Pancreas (tissue), 10 donors: ENCODE measurements at regions not wholly inside any gene's neighbourhood (a gene's known extent, or its start where the extent isn't known, plus 50 kb on each side); places are given as distances from the start of the nearest gene placed in this dataset.
"Not testable (repeated sequence)": the region's sequence is repeated elsewhere in the genome, so short reads cannot be mapped to it uniquely, and the experiment has no call there.

Experiments used
- ATAC-seq, 4 donors: fragments of 200-7000 bp; cut with Tn5 transposase; one replicate each; pipeline versions ENCODE4 v1.8.0 to v1.9.1; 2020; ENCODE audit warnings: mild to moderate bottlenecking in 4 of 4, moderate library complexity in 4 of 4
- DNase-seq, 6 donors: peaks; one replicate each; pipeline ENCODE4 v3.0.0-alpha.2; 2020
- FAIRE-seq: peaks from 2 replicates; lab custom pipeline; 2012; peaks lifted over from hg19 to GRCh38; lab: Jason Lieb, UNC
- H3K27ac ChIP-seq, 4 donors: fragments of 200-600 bp; sonication (generic); 1 replicate in 3 of 4; 2 replicates in 1 of 4; pipeline versions ENCODE4 v1.5.0 to v1.8.0; 2020
- H3K27me3 ChIP-seq, 4 donors: fragments of 200-600 bp; one replicate each; pipeline ENCODE4 v1.8.0; 2021
- H3K36me3 ChIP-seq, 3 donors: fragments of 200-600 bp; sonication (generic) in 1 of 3; one replicate each; pipeline versions ENCODE4 v1.5.0 to v1.8.0; 2020 to 2021
- H3K4me1 ChIP-seq, 3 donors: fragments of 200-600 bp; one replicate each; pipeline ENCODE4 v1.8.0; 2021
- H3K4me3 ChIP-seq, 4 donors: fragments of 200-600 bp; sonication (generic) in 2 of 4; one replicate each; pipeline versions ENCODE4 v1.5.0 to v1.8.0; 2020 to 2021
- H3K9me3 ChIP-seq, 4 donors: fragments of 200-600 bp; one replicate each; pipeline ENCODE4 v1.8.0; 2021
- CTCF ChIP-seq, 4 donors: fragments of 200-600 bp; sonication (generic) in 3 of 4; IDR thresholded peaks; one replicate each; pipeline versions ENCODE4 v1.5.0 to v1.8.0; 2021; ENCODE audit warnings: antibody characterized with exemption in 4 of 4
- WGBS, 2 donors: extraction: QIAGEN DNeasy Blood & Tissue Kit; methylation state at CpG; one replicate each; pipeline ENCODE4 v1.1.7; 2013; 5-methylcytosine and 5-hydroxymethylcytosine counted together
- intact Hi-C, 3 donors: fragments of 100-400 bp; cut with DNase I; formaldehyde crosslinking; loops; one replicate each; pipeline versions ENCODE4 v1.11.1 to v1.14.2; 2022
- donor health status: healthy with polysubstance abuse.
- donor health status: DM: no; HTN: no; CAD: no; lungs with moderate emphysema.
- donor health status: DM: no; HTN: no; CAD: no.
- donor health status: control.
- donor health status: control.
- donor health status: Bipolar disorder and iron deficiency.
- donor health status: DM: yes; HTN: yes; CAD: no.
- donor health status: DM: no; HTN: no; CAD: no.
- donor health status: DM: no; HTN: no; CAD: no.
- donor health status: DM: yes; HTN: yes; CAD: no.

GRCh38 chr3:75938921-75939320 is 153.6 kb upstream of the ZNF717 start:
- intact Hi-C loops = no loop called here
- Histone ChIP-seq H3K4me1 (no peaks in the 10 kb centered on the region), H3K27me3 (no peaks in the 10 kb centered on the region), H3K9me3 (no peaks in the 10 kb centered on the region), H3K36me3 (no peaks in the 10 kb centered on the region), H3K27ac (no peak overlapping the region), H3K4me3 (no peak overlapping the region)
- ATAC-seq = no peak
- no peak for TF ChIP-seq CTCF (IDR thresholded peaks at IDR 0.05)
- 46 to 60% methylated on average over 4 of the region's 4 CpGs for WGBS, 2 donors
- DNase-seq = no peak
- no peak for FAIRE-seq

GRCh38 chr3:75951941-75952340 is 166.6 kb upstream of the ZNF717 start:
- intact Hi-C loops = no loop called here
- DNase-seq (no peak), ATAC-seq (no peak), FAIRE-seq (peak; percentile 9)
- TF ChIP-seq CTCF (IDR thresholded peaks at IDR 0.05) = no peak
- Histone ChIP-seq H3K4me1 (no peaks in the 10 kb centered on the region), H3K27me3 (no peaks in the 10 kb centered on the region), H3K9me3 (no peaks in the 10 kb centered on the region), H3K36me3 (no peaks in the 10 kb centered on the region), H3K4me3 (no peak overlapping the region), H3K27ac (no peak overlapping the region)

- H3K9me3 ChIP-seq, FAIRE-seq, DNase-seq, H3K27ac ChIP-seq, H3K36me3 ChIP-seq, H3K27me3 ChIP-seq, H3K4me1 ChIP-seq, H3K4me3 ChIP-seq, intact Hi-C loops, ATAC-seq: not testable (repeated sequence)
- WGBS, 2 donors = 63 to 67% methylated on average over 2 of the region's 2 CpGs
These were observed 174.7 kb upstream of the ZNF717 start for GRCh38 chr3:75960031-75960430.

- intact Hi-C loops, FAIRE-seq, H3K27me3 ChIP-seq, H3K4me1 ChIP-seq, H3K9me3 ChIP-seq, H3K27ac ChIP-seq, H3K36me3 ChIP-seq, DNase-seq, ATAC-seq, H3K4me3 ChIP-seq: not testable (repeated sequence)
- 41 to 58% methylated on average over 2 of the region's 2 CpGs for WGBS, 2 donors
These were observed 176.7 kb upstream of the ZNF717 start for GRCh38 chr3:75962054-75962453.

- DNase-seq = no peak
- no peak for ATAC-seq
- Histone ChIP-seq H3K27me3 (no peaks in the 10 kb centered on the region), H3K36me3 (no peaks in the 10 kb centered on the region), H3K27ac (no peak overlapping the region), H3K4me3 (no peak overlapping the region), H3K4me1 (no peaks in the 10 kb centered on the region), H3K9me3 (no peaks in the 10 kb centered on the region)
- intact Hi-C loops = no loop called here
- FAIRE-seq = no peak
- no peak for TF ChIP-seq CTCF (IDR thresholded peaks at IDR 0.05)
These were observed 181.7 kb upstream of the ZNF717 start for GRCh38 chr3:75967071-75967470.

GRCh38 chr3:75978686-75979085 is 193.3 kb upstream of the ZNF717 start:
- Histone ChIP-seq H3K4me1 (no peaks in the 10 kb centered on the region), H3K27me3 (no peaks in the 10 kb centered on the region), H3K36me3 (no peaks in the 10 kb centered on the region), H3K4me3 (no peak overlapping the region), H3K9me3 (no peaks in the 10 kb centered on the region), H3K27ac (no peak overlapping the region)
- no peak for DNase-seq
- intact Hi-C loops = no loop called here
- no peak for ATAC-seq
- WGBS, 2 donors = 51 to 63% methylated on average over 4 of the region's 4 CpGs
- TF ChIP-seq CTCF (IDR thresholded peaks at IDR 0.05) = no peak
- FAIRE-seq = no peak
